K562 (cell line): ENCODE measurements at regions not wholly inside any gene's neighbourhood (a gene's known extent, or its start where the extent isn't known, plus 50 kb on each side); places are given as distances from the start of the nearest gene placed in this dataset.
A peak's percentile ranks its signal among the peaks of the same experiment; 100 is the strongest.

Experiments used
- ARID1B ChIP-seq: fragments of 450-650 bp; IDR thresholded peaks from 2 replicates; pipeline ENCODE4 v1.6.1; 2016; ENCODE audit warnings: antibody characterized with exemption, mild to moderate bottlenecking, inconsistent platforms
- ARID4B ChIP-seq: sonication (generic); formaldehyde crosslinking; IDR thresholded peaks from 2 replicates; pipeline ENCODE4 v1.8.0; 2022; ENCODE audit warnings: mild to moderate bottlenecking, missing genetic modification reagents
- DNMT1 ChIP-seq: fragments of 450-650 bp; IDR thresholded peaks from 2 replicates; pipeline ENCODE4 v1.6.1; 2016; ENCODE audit warnings: antibody characterized with exemption, mild to moderate bottlenecking
- ETV6 ChIP-seq, 3 experiments: fragments of 150-350 bp in 1 of 3; sonication (generic) in 1 of 3; formaldehyde crosslinking in 1 of 3; IDR thresholded peaks; 2 replicates each; pipeline versions ENCODE4 v1.6.1 to v1.8.0; 2014 to 2022; ENCODE audit warnings: borderline replicate concordance in 2 of 3, low read depth in 2 of 3, antibody characterized with exemption in 1 of 3, low read length in 1 of 3, mild to moderate bottlenecking in 1 of 3, missing genetic modification reagents in 1 of 3
- KHSRP ChIP-seq: fragments of 450-650 bp; IDR thresholded peaks from 2 replicates; pipeline ENCODE4 v1.6.1; 2017
- MLLT1 ChIP-seq, 2 experiments: fragments of 450-650 bp; IDR thresholded peaks; 2 replicates each; pipeline ENCODE4 v1.6.1; 2016
- MTF1 ChIP-seq: fragments of 250-450 bp; sonication (Bioruptor Pico); IDR thresholded peaks from 2 replicates; pipeline ENCODE4 v1.9.0; 2021; ENCODE audit warnings: moderate library complexity, mild to moderate bottlenecking, inconsistent platforms, borderline replicate concordance
- NCOR1 ChIP-seq: fragments of 450-650 bp; IDR thresholded peaks from 2 replicates; pipeline ENCODE4 v1.6.1; 2016; ENCODE audit warnings: mild to moderate bottlenecking, moderate library complexity
- NR4A1 ChIP-seq, 2 experiments: fragments of 250-450 bp in 1 of 2; fragments of 450-650 bp in 1 of 2; sonication (Bioruptor Pico) in 1 of 2; IDR thresholded peaks; 2 replicates each; pipeline versions ENCODE4 v1.4.0 to v1.6.1; 2016 to 2020; ENCODE audit warnings: mild to moderate bottlenecking in 2 of 2, missing compliant biosample characterization in 1 of 2, missing genetic modification characterization in 1 of 2, moderate library complexity in 1 of 2
- PML ChIP-seq: IDR thresholded peaks from 2 replicates; pipeline ENCODE4 v1.6.1; 2012; ENCODE audit warnings: low read length, inconsistent platforms
- RBM22 ChIP-seq: fragments of 200-400 bp; formaldehyde crosslinking; IDR thresholded peaks from 2 replicates; pipeline ENCODE4 v1.6.1; 2018; ENCODE audit warnings: low read length, low read depth; ENCODE audit not compliant: poor library complexity, severe bottlenecking
- SMARCA4 ChIP-seq: fragments of 450-650 bp; IDR thresholded peaks from 2 replicates; pipeline ENCODE4 v1.6.1; 2016
- ZBTB17 ChIP-seq: fragments of 450-650 bp; formaldehyde crosslinking; IDR thresholded peaks from 2 replicates; pipeline ENCODE4 v1.4.0; 2020; ENCODE audit warnings: mild to moderate bottlenecking
- ZNF232 ChIP-seq: sonication (generic); formaldehyde crosslinking; IDR thresholded peaks from 2 replicates; pipeline ENCODE4 v1.8.0; 2022; ENCODE audit warnings: mild to moderate bottlenecking, missing genetic modification reagents
- TF ChIP-seq, protein P1 (sequence below): sonication (generic); formaldehyde crosslinking; IDR thresholded peaks from 2 replicates; pipeline ENCODE4 v1.8.0; 2023; ENCODE audit warnings: mild to moderate bottlenecking, missing genetic modification reagents

DNA sequence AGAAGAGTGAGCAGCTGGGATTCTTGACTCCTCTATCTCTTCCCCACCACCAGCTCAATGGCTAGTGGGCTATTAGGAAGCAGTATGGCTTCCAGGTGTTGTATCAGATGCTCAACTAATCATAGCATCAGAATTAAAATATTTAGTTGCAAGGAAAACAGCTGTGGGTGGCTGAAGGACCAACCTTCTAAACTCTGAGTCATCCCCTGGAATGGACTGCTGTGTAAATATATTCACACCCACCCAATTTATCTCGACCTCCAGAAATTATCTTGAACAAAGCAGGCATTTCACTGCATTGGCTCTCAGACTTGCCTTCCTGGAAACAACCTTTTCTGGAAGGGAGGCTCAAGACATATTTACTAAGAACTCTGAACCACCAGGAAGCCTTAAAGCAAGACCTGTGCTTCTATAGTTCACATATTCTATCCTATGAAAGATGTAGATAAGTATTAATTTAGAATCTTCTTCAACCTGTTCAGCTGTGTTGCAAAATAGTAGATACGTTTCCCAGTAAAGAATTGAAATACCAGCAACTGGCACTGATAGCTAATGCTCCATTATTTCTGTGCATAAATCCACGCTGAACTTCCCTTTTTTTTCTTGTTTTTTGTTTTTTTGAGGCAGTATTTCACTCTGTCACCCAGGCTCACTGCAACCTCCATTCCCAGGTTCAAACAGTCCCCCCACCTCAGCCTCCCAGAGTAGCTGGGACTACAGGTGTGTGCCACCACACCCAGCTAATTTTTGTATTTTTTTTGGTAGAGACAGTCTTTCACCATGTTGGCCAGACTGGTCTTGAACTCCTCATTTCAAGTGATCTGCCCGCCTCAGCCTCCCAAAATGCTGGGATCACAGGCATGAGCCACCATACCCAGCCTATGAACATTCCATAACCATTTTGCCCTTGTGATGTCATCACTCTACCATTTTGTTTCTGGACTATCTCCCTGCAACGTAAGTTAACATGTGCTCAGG is 56.9 kb upstream of the CD2AP start (continued):
- TF ChIP-seq MTF1 (CRISPR knock-in tag) (no peak), KHSRP (peak; percentile 65), DNMT1 (peak; percentile 50; the same call in 1 of the 2 replicates), PML (peak; percentile 98), NCOR1 (peak; percentile 99), MLLT1 (IDR thresholded peaks at IDR 0.05) (peak; percentile 48 to 67; a peak in 3 of 4 replicates), ETV6 (IDR thresholded peaks at IDR 0.05; ENCODE audit: borderline replicate concordance in 1 of 2, low read depth in 2 of 2, low read length in 1 of 2) (peak in 1 of 2 experiments; percentile 91; a peak in 3 of 4 replicates), ETV6 (CRISPR knock-in tag; IDR thresholded peaks at IDR 0.05; ENCODE audit: borderline replicate concordance) (no peak), ZBTB17 (no peak), NR4A1 (CRISPR knock-in tag; IDR thresholded peaks at IDR 0.05) (no peak), NR4A1 (tag; IDR thresholded peaks at IDR 0.05) (0 out of 2 replicates have a peak, but pooled peaks have one; percentile 25), SMARCA4 (peak; percentile 99), RBM22 (no peak), ARID1B (peak; percentile 100), ARID4B (CRISPR knock-in tag) (no peak), ZNF232 (CRISPR knock-in tag) (no peak)
- TF ChIP-seq, protein P1, sequence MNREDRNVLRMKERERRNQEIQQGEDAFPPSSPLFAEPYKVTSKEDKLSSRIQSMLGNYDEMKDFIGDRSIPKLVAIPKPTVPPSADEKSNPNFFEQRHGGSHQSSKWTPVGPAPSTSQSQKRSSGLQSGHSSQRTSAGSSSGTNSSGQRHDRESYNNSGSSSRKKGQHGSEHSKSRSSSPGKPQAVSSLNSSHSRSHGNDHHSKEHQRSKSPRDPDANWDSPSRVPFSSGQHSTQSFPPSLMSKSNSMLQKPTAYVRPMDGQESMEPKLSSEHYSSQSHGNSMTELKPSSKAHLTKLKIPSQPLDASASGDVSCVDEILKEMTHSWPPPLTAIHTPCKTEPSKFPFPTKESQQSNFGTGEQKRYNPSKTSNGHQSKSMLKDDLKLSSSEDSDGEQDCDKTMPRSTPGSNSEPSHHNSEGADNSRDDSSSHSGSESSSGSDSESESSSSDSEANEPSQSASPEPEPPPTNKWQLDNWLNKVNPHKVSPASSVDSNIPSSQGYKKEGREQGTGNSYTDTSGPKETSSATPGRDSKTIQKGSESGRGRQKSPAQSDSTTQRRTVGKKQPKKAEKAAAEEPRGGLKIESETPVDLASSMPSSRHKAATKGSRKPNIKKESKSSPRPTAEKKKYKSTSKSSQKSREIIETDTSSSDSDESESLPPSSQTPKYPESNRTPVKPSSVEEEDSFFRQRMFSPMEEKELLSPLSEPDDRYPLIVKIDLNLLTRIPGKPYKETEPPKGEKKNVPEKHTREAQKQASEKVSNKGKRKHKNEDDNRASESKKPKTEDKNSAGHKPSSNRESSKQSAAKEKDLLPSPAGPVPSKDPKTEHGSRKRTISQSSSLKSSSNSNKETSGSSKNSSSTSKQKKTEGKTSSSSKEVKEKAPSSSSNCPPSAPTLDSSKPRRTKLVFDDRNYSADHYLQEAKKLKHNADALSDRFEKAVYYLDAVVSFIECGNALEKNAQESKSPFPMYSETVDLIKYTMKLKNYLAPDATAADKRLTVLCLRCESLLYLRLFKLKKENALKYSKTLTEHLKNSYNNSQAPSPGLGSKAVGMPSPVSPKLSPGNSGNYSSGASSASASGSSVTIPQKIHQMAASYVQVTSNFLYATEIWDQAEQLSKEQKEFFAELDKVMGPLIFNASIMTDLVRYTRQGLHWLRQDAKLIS, result no peak; the same call in none of the 2 replicates
